SK-N-SH (cell line): ENCODE measurements at regions not wholly inside any gene's neighbourhood (a gene's known extent, or its start where the extent isn't known, plus 50 kb on each side); places are given as distances from the start of the nearest gene placed in this dataset.

Experiments
- CTCF ChIP-seq: fragments of 200-600 bp; sonication (generic); IDR thresholded peaks from 2 replicates; pipeline ENCODE4 v1.6.1; 2017; ENCODE audit warnings: antibody characterized with exemption, mild to moderate bottlenecking, moderate library complexity
- EP300 ChIP-seq, 2 experiments: IDR thresholded peaks; 2 replicates each; pipeline versions ENCODE4 v1.4.0 to v1.6.1; 2012; ENCODE audit warnings: borderline replicate concordance in 1 of 2, low read depth in 1 of 2, low read length in 1 of 2
- FOXJ3 ChIP-seq: sonication (generic); formaldehyde crosslinking; IDR thresholded peaks from 2 replicates; pipeline ENCODE4 v1.5.1; 2020; ENCODE audit warnings: mild to moderate bottlenecking, missing genetic modification reagents
- GATA2 ChIP-seq: sonication (generic); formaldehyde crosslinking; IDR thresholded peaks from 2 replicates; pipeline ENCODE4 v1.5.0; 2020; ENCODE audit warnings: mild to moderate bottlenecking, missing genetic modification reagents
- NRF1 ChIP-seq: IDR thresholded peaks from 2 replicates; pipeline ENCODE4 v1.6.1; 2012; ENCODE audit warnings: low read depth, mild to moderate bottlenecking, low read length
- POLR2AphosphoS5 ChIP-seq: IDR thresholded peaks from 2 replicates; pipeline ENCODE4 v1.6.1; 2012; ENCODE audit warnings: low read depth, low read length
- RAD21 ChIP-seq: IDR thresholded peaks from 2 replicates; pipeline ENCODE4 v1.6.1; 2012; ENCODE audit warnings: mild to moderate bottlenecking, low read length
- TAF1 ChIP-seq: IDR thresholded peaks from 2 replicates; pipeline ENCODE4 v1.6.1; 2012; ENCODE audit warnings: low read depth, mild to moderate bottlenecking, low read length, moderate library complexity, borderline replicate concordance
- TF ChIP-seq, protein P1 (sequence below): IDR thresholded peaks from 2 replicates; pipeline ENCODE4 v1.6.1; 2012; ENCODE audit warnings: mild to moderate bottlenecking, low read depth, low read length, moderate library complexity
- TF ChIP-seq, protein P2 (sequence below): IDR thresholded peaks from 2 replicates; pipeline ENCODE4 v1.4.0; 2012; ENCODE audit warnings: low read depth

- TF ChIP-seq EP300 (IDR thresholded peaks at IDR 0.05; ENCODE audit: borderline replicate concordance in 1 of 2, low read depth in 1 of 2, low read length in 1 of 2) = no peak
- no peak for TF ChIP-seq FOXJ3 (CRISPR knock-in tag)
- TF ChIP-seq GATA2 (CRISPR knock-in tag) = no peak
- TF ChIP-seq POLR2AphosphoS5 = no peak
- TF ChIP-seq CTCF = no peak
- no peak for TF ChIP-seq NRF1
- TF ChIP-seq, protein P1, sequence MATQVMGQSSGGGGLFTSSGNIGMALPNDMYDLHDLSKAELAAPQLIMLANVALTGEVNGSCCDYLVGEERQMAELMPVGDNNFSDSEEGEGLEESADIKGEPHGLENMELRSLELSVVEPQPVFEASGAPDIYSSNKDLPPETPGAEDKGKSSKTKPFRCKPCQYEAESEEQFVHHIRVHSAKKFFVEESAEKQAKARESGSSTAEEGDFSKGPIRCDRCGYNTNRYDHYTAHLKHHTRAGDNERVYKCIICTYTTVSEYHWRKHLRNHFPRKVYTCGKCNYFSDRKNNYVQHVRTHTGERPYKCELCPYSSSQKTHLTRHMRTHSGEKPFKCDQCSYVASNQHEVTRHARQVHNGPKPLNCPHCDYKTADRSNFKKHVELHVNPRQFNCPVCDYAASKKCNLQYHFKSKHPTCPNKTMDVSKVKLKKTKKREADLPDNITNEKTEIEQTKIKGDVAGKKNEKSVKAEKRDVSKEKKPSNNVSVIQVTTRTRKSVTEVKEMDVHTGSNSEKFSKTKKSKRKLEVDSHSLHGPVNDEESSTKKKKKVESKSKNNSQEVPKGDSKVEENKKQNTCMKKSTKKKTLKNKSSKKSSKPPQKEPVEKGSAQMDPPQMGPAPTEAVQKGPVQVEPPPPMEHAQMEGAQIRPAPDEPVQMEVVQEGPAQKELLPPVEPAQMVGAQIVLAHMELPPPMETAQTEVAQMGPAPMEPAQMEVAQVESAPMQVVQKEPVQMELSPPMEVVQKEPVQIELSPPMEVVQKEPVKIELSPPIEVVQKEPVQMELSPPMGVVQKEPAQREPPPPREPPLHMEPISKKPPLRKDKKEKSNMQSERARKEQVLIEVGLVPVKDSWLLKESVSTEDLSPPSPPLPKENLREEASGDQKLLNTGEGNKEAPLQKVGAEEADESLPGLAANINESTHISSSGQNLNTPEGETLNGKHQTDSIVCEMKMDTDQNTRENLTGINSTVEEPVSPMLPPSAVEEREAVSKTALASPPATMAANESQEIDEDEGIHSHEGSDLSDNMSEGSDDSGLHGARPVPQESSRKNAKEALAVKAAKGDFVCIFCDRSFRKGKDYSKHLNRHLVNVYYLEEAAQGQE = no peak
- no peak for TF ChIP-seq RAD21
- no peak for TF ChIP-seq TAF1
- TF ChIP-seq, protein P2, sequence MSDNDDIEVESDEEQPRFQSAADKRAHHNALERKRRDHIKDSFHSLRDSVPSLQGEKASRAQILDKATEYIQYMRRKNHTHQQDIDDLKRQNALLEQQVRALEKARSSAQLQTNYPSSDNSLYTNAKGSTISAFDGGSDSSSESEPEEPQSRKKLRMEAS = no peak
Observed at GRCh38 chr17:54452666-54453348, 447.8 kb upstream of the TOM1L1 start.
